ENCODE measurements at regions not wholly inside any gene's neighbourhood (a gene's known extent, or its start where the extent isn't known, plus 50 kb on each side); places are given as distances from the start of the nearest gene placed in this dataset.

- TF ChIP-seq, protein P1, sequence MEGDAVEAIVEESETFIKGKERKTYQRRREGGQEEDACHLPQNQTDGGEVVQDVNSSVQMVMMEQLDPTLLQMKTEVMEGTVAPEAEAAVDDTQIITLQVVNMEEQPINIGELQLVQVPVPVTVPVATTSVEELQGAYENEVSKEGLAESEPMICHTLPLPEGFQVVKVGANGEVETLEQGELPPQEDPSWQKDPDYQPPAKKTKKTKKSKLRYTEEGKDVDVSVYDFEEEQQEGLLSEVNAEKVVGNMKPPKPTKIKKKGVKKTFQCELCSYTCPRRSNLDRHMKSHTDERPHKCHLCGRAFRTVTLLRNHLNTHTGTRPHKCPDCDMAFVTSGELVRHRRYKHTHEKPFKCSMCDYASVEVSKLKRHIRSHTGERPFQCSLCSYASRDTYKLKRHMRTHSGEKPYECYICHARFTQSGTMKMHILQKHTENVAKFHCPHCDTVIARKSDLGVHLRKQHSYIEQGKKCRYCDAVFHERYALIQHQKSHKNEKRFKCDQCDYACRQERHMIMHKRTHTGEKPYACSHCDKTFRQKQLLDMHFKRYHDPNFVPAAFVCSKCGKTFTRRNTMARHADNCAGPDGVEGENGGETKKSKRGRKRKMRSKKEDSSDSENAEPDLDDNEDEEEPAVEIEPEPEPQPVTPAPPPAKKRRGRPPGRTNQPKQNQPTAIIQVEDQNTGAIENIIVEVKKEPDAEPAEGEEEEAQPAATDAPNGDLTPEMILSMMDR (IDR thresholded peaks at IDR 0.05) = no peak
- TF ChIP-seq POLR2A (IDR thresholded peaks at IDR 0.05) = no peak
These were observed 426.7 kb downstream of the PLPP3 start for GRCh38 chr1:56152635-56153034.

Measured in lower leg skin (tissue), 3 donors.